Neural progenitor cell (in vitro differentiated cells): ENCODE measurements at regions not wholly inside any gene's neighbourhood (a gene's known extent, or its start where the extent isn't known, plus 50 kb on each side); places are given as distances from the start of the nearest gene placed in this dataset.
"Not testable (repeated sequence)": the region's sequence is repeated elsewhere in the genome, so short reads cannot be mapped to it uniquely, and the experiment has no call there.

ENCODE experiments used
- DNase-seq: peaks from one replicate; pipeline ENCODE4 v3.0.0-alpha.2; 2016; ENCODE audit warnings: low spot score
- H2AFZ ChIP-seq: fragments of 200-600 bp; sonication (generic); replicated peaks from 2 replicates; pipeline ENCODE4 v1.6.1; 2016; ENCODE audit warnings: antibody characterized with exemption
- H3F3A ChIP-seq: fragments of 200-600 bp; sonication (generic); 2 replicates; pipeline ENCODE4 v1.6.1; 2016; ENCODE audit warnings: antibody characterized with exemption, low read depth
- H3K27ac ChIP-seq: fragments of 200-600 bp; sonication (generic); 2 replicates; pipeline ENCODE4 v1.5.1; 2016; ENCODE audit warnings: mild to moderate bottlenecking
- H3K27me3 ChIP-seq: fragments of 200-600 bp; sonication (generic); 2 replicates; pipeline ENCODE4 v1.6.1; 2016; ENCODE audit warnings: mild to moderate bottlenecking, moderate library complexity
- H3K36me3 ChIP-seq: fragments of 200-600 bp; sonication (generic); 2 replicates; pipeline ENCODE4 v1.5.1; 2016
- H3K4me1 ChIP-seq: fragments of 200-600 bp; sonication (generic); 2 replicates; pipeline ENCODE4 v1.6.1; 2016; ENCODE audit warnings: mixed run types
- H3K4me2 ChIP-seq: fragments of 200-600 bp; sonication (generic); 2 replicates; pipeline ENCODE4 v1.6.1; 2016
- H3K4me3 ChIP-seq: fragments of 200-600 bp; sonication (generic); 2 replicates; pipeline ENCODE4 v1.5.1; 2016
- H3K79me2 ChIP-seq: fragments of 200-600 bp; sonication (generic); 2 replicates; pipeline ENCODE4 v1.6.1; 2016; ENCODE audit warnings: low read depth
- H3K9ac ChIP-seq: fragments of 200-600 bp; sonication (generic); 2 replicates; pipeline ENCODE4 v1.6.1; 2016
- H3K9me3 ChIP-seq: fragments of 200-600 bp; sonication (generic); 2 replicates; pipeline ENCODE4 v1.5.1; 2016; ENCODE audit warnings: low read depth
- H4K20me1 ChIP-seq: fragments of 200-600 bp; sonication (generic); 2 replicates; pipeline ENCODE4 v1.6.1; 2016; ENCODE audit warnings: low read depth
- H3K27ac Mint-ChIP-seq: 3 replicates; pipeline ENCODE4 v1.8.0; 2021; ENCODE audit warnings: mixed read lengths
- H3K27me3 Mint-ChIP-seq: 2 replicates; pipeline ENCODE4 v1.8.0; 2022; ENCODE audit warnings: low read depth, mild to moderate bottlenecking, inconsistent platforms, moderate library complexity, mixed read lengths; ENCODE audit not compliant: insufficient read depth
- H3K36me3 Mint-ChIP-seq: 3 replicates; pipeline ENCODE4 v1.8.0; 2021; ENCODE audit warnings: mixed read lengths
- H3K4me1 Mint-ChIP-seq: 3 replicates; pipeline ENCODE4 v1.8.0; 2021; ENCODE audit warnings: mixed read lengths
- H3K4me3 Mint-ChIP-seq: 3 replicates; pipeline ENCODE4 v1.8.0; 2021; ENCODE audit warnings: mild to moderate bottlenecking, moderate library complexity, mixed read lengths
- H3K9me3 Mint-ChIP-seq: 3 replicates; pipeline ENCODE4 v1.8.0; 2020; ENCODE audit warnings: mixed read lengths
- EZH2 ChIP-seq: fragments of 200-600 bp; sonication (generic); IDR thresholded peaks from 2 replicates; pipeline ENCODE4 v1.6.1; 2017; ENCODE audit warnings: antibody characterized with exemption, mild to moderate bottlenecking, moderate library complexity
- EZH2phosphoT487 ChIP-seq: fragments of 200-600 bp; sonication (generic); IDR thresholded peaks from 2 replicates; pipeline ENCODE4 v1.6.1; 2017; ENCODE audit warnings: antibody characterized with exemption
- TF ChIP-seq, protein P1 (sequence below): fragments of 200-600 bp; sonication (generic); IDR thresholded peaks from 2 replicates; pipeline ENCODE4 v1.5.1; 2017; ENCODE audit warnings: antibody characterized with exemption, mild to moderate bottlenecking

DNA sequence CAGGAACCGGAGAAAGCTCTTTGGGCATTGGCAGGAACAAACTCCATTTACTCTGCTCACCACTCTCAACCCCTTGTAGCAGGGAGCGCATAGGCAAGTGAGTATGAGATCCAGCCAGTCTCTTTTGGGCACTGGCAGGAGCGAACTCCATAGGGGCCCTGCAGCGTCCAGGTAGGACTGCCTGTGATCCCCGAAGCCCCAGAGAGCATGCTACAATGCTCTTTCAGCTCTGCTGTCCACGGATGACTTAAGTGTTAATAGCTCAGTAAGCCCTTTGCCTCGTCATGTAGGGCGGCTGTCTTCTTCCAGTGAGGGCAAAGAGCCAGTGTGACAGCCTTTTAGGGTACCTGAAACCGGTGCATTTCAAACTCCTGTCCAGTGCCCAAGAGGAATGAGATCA lies 1525.6 kb upstream of the RAG2 start:
- Mint-ChIP-seq H3K4me3 (no peak overlapping the region), H3K4me1 (no peaks in the 10 kb centered on the region), H3K9me3 (peaks cover 4% of the 10 kb centered on the region), H3K36me3 (no peaks in the 10 kb centered on the region), H3K27ac (no peak overlapping the region), H3K27me3 (peaks cover 2% of the 10 kb centered on the region)
- Histone ChIP-seq H4K20me1 (no peaks in the 10 kb centered on the region), H3F3A (no peaks in the 10 kb centered on the region), H3K79me2 (no peaks in the 10 kb centered on the region), H2AFZ (peak overlapping the region; percentile 60), H3K9me3 (no peaks in the 10 kb centered on the region), H3K4me1 (no peaks in the 10 kb centered on the region), H3K27ac (no peak overlapping the region), H3K4me2 (no peak overlapping the region), H3K9ac (no peak overlapping the region), H3K36me3 (no peaks in the 10 kb centered on the region), H3K4me3 (no peak overlapping the region), H3K27me3 (no peaks in the 10 kb centered on the region)
- no peak for TF ChIP-seq EZH2
- no peak for TF ChIP-seq EZH2phosphoT487
- TF ChIP-seq, protein P1, sequence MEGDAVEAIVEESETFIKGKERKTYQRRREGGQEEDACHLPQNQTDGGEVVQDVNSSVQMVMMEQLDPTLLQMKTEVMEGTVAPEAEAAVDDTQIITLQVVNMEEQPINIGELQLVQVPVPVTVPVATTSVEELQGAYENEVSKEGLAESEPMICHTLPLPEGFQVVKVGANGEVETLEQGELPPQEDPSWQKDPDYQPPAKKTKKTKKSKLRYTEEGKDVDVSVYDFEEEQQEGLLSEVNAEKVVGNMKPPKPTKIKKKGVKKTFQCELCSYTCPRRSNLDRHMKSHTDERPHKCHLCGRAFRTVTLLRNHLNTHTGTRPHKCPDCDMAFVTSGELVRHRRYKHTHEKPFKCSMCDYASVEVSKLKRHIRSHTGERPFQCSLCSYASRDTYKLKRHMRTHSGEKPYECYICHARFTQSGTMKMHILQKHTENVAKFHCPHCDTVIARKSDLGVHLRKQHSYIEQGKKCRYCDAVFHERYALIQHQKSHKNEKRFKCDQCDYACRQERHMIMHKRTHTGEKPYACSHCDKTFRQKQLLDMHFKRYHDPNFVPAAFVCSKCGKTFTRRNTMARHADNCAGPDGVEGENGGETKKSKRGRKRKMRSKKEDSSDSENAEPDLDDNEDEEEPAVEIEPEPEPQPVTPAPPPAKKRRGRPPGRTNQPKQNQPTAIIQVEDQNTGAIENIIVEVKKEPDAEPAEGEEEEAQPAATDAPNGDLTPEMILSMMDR, result no peak
- DNase-seq, result peak; percentile 5

DNA sequence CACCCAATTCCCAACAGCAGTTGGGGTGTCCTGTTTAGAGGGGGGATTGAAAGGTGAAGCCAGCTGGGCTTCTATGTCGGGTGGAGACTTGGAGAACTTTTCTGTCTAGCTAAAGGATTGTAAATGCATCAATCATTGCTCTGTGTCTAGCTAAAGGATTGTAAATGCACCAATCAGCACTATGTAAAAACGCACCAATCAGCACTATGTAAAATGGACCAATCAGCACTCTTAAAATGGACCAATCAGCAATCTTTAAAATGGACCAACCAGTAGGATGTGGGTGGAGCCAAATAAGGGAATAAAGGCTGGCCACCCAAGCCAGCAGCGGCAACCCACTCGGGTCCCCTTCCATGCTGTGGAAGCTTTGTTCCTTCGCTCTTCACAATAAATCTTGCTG lies 1518.6 kb upstream of the RAG2 start:
- H2AFZ ChIP-seq, H3K4me1 ChIP-seq, H4K20me1 ChIP-seq, H3K27me3 ChIP-seq, H3K9ac ChIP-seq, H3K36me3 Mint-ChIP-seq, H3K4me2 ChIP-seq, H3F3A ChIP-seq, H3K36me3 ChIP-seq, H3K27ac Mint-ChIP-seq, DNase-seq, H3K79me2 ChIP-seq, H3K27me3 Mint-ChIP-seq, H3K4me3 ChIP-seq, H3K9me3 ChIP-seq, H3K4me1 Mint-ChIP-seq, H3K27ac ChIP-seq, H3K4me3 Mint-ChIP-seq: not testable (repeated sequence)
- peaks cover 15% of the 10 kb centered on the region for H3K9me3 Mint-ChIP-seq

DNA sequence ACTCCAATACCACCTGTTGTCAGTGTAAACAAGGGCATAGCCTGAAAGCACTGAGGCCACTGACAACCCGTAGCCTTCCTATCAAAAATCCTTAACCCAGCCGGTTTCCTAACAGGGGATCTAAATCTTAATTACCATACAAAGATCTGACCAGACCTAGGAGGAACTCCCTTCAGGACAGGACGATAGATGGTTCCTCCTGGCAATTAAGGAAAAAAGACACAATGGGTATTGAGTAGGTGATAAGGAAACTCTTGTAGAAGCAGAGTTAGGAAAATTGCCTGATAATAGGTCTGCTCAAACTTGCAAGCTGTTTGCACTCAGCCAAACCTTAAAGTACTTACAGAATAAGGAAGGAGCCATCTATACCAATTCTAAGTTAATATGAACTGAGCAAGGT lies 1517.3 kb upstream of the RAG2 start:
- peaks cover 15% of the 10 kb centered on the region for H3K9me3 Mint-ChIP-seq
- not testable (repeated sequence) for H3K27me3 Mint-ChIP-seq, H3F3A ChIP-seq

DNA sequence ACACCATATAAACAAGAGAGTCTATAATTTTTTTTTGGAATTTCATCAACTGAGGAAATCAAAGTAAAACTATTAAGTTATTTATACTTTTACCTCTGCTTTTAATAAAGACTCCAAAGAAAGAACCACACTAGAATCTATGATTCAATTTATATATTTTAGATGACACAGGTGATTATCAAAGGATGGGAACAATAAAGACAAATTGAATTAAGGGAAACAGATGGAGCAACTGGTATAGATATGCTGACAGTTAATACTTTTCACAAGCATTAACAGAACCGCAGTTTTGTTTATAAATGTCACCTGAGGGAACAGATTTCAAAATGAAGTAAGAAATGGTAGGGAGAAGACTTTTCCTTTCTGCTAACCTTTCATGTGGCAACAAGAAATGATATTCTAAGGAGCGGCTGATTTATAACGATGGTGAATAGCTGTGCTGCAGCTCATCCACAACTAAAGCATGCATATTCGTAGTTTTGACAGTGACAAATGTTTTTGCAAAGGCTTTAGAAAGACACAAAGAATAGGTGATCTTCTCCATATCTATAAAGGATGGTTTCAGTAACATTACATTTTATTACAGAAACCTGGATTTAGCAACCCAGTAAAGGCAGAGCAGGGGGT lies 1502.9 kb upstream of the RAG2 start:
- H3K9me3 ChIP-seq, result no peaks in the 10 kb centered on the region

More for the DNA sequence above, 1517.3 kb upstream of the RAG2 start:
- not testable (repeated sequence) for H3K4me1 ChIP-seq, H3K36me3 ChIP-seq, H3K27ac ChIP-seq, H3K27ac Mint-ChIP-seq, H3K4me1 Mint-ChIP-seq, H2AFZ ChIP-seq, H4K20me1 ChIP-seq, H3K79me2 ChIP-seq, H3K9ac ChIP-seq, H3K27me3 ChIP-seq, H3K36me3 Mint-ChIP-seq, H3K4me3 ChIP-seq, H3K4me3 Mint-ChIP-seq, H3K4me2 ChIP-seq, DNase-seq, H3K9me3 ChIP-seq

More for the DNA sequence above, 1502.9 kb upstream of the RAG2 start:
- no peaks in the 10 kb centered on the region for H3K36me3 Mint-ChIP-seq
- Histone ChIP-seq H3F3A (no peaks in the 10 kb centered on the region), H4K20me1 (no peaks in the 10 kb centered on the region), H3K9ac (no peak overlapping the region), H3K36me3 (no peaks in the 10 kb centered on the region), H3K4me2 (no peak overlapping the region), H3K27ac (no peak overlapping the region), H2AFZ (no peak overlapping the region), H3K27me3 (no peaks in the 10 kb centered on the region), H3K79me2 (no peaks in the 10 kb centered on the region), H3K4me3 (no peak overlapping the region), H3K4me1 (no peaks in the 10 kb centered on the region)
- no peaks in the 10 kb centered on the region for H3K4me1 Mint-ChIP-seq
- peaks cover 11% of the 10 kb centered on the region for H3K9me3 Mint-ChIP-seq
- TF ChIP-seq EZH2 (no peak), EZH2phosphoT487 (no peak)
- TF ChIP-seq, protein P1, result no peak
- DNase-seq, result no peak
- no peak overlapping the region for H3K27ac Mint-ChIP-seq
- H3K27me3 Mint-ChIP-seq, result no peaks in the 10 kb centered on the region
- no peak overlapping the region for H3K4me3 Mint-ChIP-seq
